Globus pallidus (tissue), 1 donor: ENCODE measurements at regions not wholly inside any gene's neighbourhood (a gene's known extent, or its start where the extent isn't known, plus 50 kb on each side); places are given as distances from the start of the nearest gene placed in this dataset.

ENCODE experiments used
- DNase-seq: peaks from one replicate; pipeline ENCODE4 v3.0.0-alpha.2; 2015; ENCODE audit warnings: low spot score

DNA sequence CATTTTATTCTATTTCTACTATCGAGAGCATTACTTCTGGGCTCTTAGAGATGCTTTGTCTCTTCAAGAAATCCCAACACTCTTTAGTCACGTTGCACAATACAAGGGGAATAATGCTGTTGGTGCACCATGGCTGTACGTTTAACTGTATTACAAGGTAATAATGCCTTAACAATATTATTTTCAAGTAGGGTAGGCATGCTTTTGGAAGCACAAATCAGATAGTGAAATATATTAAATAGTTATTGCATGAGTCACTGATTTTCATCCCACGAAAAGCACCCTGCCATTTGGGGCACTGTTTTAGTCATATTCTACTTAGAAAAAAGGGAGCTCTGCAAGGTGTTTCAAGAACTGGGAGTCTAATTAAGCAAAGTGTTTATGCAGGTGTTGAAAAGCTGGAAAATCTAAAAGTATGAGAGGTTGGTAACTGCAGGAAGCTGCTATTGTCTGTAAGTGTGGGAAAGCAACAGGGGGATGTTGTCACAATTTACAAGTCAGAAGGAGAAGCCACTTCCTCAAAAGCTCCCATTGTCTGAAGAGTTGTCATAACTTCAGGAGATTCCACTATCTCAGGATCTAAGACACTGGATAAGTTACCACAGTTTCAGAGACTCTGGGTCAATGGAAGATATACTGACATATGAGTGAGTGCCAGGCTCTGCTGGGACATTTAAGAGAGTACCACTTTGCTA is 218.2 kb downstream of the JRKL start:
- no peak for DNase-seq

DNA sequence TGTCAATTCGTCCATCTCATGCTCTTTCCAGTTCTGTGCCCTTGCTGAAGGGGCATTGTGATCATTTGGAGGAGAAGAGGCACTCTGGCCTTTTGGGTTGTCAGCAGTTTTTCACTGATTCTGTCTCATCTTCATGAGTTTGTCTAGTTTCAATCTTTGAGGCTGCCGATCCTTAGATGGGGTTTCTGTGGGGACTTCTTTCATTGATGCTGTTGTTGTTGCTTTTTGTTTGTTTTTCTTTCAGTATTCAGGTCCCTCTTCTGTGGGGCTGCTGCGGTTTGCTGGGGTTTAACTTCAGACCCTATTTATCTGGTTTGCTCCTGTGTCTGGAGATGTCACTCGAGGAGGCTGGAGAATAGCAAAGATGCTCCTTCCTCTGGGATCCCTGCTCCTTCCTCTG is 224.3 kb downstream of the JRKL start:
- DNase-seq, result no peak

DNA sequence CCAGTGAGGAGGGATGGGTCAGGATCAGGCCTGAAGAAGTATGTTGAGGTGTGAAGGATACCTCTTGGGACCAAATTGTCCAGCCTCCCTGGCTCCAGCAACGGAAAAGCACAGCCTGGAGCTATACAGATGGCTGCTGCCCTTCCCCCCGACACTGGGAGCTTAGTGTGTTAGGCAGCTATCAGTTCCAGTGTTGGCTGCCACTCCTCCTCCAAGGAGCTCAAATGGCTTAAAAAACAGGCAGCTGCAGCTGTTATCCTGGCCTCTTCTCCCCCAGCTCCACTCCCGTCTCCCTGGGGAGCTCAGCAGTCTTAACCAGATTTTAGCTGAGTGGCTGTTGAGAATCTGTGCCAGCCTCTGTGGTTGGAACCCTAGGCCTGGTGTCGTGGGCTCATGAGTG is 225.0 kb downstream of the JRKL start:
- no peak for DNase-seq

DNA sequence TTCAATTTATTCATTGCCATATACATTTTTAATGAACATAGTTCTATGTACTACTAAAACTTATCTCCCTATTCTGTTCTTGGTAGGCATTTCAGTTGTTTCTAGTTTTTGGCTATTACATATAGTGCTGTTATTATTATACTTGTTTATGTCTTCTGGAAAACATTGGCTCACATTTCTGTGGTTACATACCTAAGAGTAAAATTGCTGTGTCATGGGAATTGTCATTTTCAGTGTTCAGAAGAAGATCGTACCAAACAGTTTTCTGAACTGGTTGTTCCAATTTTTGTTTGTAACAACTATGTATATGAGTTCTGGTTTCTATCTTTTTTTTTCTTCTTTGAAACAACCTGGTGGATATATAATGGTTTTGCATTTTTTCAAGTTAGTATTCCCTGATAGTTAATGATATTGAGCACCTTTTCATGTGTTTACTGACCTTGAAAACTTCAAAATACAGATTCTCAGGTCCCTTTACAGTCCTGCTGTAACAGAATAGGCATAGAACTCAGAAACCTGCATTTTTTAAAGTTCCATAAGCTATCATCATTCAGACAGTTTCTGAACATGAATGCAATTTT is 230.7 kb downstream of the JRKL start:
- no peak for DNase-seq

- no peak for DNase-seq
Observed at GRCh38 chr11:96621161-96621560, 231.3 kb downstream of the JRKL start.

DNA sequence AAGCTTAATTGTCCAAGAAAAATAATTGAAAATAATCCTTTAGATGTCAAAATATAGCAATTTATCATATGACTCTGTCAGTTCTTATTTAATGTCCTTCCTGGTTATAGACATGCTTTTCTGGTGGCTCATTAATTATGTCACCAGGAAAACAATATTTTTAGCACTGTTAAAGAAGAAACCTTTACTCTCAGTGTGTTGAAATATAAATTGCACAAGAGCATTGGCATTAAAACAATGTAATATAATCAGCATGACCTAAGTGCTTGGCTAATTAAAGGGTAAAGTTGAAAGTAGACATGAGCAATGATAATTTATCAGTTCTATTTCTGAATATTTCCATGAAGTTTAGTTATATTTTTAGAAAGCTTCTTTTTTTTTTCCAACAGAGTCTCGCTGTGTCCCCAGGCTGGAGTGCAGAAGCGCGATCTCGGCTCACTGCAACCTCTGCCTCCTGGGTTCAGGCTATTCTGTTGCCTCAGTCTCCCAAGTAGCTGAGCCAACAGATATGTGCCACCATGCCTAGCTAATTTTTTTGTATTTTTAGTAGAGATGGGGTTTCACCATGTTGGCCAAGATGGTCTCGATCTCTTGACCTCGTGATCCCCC is 232.3 kb downstream of the JRKL start:
- no peak for DNase-seq

- no peak for DNase-seq
Observed at GRCh38 chr11:96624126-96624525, 234.3 kb downstream of the JRKL start.

GRCh38 chr11:96627376-96627775 is 237.6 kb downstream of the JRKL start:
- DNase-seq, result no peak

DNA sequence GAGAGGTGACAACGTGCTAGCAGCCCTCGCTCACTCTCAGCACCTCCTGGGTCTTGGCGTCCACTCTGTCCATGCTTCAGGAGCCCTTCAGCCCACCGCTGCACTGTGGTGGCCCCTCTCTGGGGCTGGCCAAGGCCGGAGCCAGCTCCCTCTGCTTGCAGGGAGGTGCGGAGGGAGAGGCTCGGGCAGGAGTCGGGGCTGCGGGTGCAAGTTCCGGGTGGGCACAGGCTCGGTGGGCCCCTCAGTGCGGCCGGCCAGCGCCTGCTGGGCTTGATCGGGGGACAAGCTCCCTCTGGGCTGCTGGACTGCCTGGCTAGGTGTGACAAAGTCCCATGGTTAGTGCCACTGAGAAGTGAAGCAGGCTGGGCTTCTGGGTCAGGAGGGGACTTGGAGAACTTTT is 245.8 kb downstream of the JRKL start:
- no peak for DNase-seq

DNA sequence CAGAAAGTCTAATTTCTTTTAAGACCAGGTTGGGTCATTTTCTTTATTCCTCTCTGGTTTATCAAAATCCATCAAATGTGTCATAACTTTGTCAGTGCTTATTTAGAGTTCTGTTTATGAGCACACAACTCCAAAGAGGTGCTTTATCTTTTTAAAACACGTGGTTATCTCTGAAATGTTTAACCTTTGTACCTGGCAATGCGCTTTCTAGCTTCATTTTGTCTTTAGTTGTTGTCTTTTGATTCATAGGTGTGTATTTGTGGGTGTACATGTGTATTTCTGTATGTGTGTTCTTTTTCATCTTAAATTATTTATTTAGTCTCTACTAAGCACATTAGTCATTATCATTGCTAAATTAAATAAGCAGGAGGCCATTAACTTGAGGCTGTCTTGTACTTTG is 251.4 kb downstream of the JRKL start:
- DNase-seq, result no peak

DNA sequence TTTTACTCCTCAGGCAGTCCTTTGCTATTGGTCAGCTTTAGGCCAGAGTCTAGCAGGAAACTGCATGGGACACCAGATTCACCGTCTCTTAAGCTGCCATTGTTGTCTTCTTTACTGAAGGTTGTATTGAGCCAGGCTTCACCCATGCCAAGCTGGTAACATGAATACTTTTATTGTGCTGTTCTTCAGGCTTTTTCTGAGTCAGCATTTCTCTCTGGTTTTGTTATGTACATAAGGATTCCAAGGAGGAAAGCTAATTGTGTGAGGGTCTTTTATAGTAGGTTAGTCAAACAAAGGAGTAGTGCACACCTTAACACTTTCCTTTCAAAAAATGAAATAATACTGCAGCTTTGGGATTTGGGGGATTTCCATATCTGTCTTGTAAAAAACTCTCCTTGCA is 252.8 kb downstream of the JRKL start:
- no peak for DNase-seq

GRCh38 chr11:96643173-96643572 is 253.4 kb downstream of the JRKL start:
- no peak for DNase-seq

DNA sequence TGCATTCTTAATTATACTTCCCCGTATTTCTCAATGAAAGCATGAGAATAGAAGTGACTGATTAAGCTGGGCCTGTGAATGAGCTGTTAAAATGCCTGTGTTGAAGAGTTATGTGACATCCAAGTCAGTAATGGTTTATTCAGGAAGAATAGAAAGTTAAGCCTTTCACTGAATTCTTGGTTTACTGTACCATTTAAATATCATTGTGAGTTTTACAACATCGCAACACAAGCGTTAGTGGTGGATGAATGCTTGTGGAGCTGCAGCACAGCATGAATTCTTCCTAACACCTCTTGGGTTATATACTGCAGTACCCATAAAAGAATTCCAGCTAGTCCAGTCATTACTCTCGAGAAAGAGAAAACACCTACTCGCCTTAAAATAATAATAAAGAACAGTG is 257.8 kb downstream of the JRKL start:
- no peak for DNase-seq

- DNase-seq, result no peak
Observed at GRCh38 chr11:96648991-96649390, 259.2 kb downstream of the JRKL start.

DNA sequence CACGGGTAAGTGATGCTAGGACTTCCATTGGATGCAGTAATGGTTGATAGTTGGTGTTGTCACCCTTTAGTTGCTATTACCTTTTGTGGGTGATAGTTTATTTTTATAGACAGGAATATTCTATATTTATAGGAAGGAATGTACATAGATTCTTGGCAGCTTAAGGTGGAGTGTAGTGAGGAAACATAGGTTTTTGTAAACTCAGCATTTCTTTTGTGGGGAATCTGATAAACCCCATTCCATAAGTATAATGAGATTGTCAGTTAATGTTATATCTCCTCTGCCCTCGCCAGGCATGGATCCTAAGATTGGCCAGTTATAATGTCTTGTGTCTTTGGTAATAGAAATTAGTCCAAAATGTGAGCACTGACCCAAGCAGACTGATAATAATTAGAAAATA is 262.7 kb downstream of the JRKL start:
- DNase-seq, result no peak

DNA sequence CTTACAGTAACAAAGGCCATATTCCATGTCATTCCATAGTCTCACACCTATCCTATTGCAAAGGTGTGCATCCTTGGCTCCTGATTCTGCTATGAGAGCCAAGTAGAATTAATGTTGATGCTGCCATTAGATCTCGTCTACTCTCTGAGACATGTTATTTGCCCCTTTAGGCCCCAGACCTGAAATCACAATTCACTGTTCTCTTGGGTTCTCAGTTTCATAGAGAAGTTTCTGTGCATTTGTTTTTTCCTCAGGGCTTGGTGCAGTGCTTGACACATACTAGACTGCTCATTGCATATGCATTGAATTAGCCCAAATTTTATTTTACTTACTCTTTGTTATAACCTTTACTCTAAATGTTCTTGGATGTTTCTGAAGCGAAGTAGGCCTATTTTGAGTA is 265.7 kb downstream of the JRKL start:
- no peak for DNase-seq

DNA sequence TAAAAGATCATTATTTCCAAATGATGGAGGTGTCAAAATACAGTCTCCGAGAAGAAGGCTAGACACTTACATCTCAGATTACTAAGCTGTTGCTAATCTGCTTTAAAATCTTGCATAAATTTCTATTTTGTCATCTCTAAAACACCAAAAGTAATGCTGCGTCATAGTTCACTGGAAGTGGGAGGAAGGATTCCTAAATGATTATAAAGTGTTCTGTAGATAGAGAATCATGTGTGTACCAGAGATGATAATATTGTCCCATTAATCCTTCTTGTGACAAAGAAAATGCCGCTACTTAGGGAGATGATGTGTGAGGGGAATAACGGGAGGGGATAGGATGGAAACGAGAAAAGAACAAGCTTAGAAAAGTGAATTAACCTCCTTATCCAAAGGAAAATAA is 268.6 kb downstream of the JRKL start:
- no peak for DNase-seq

DNA sequence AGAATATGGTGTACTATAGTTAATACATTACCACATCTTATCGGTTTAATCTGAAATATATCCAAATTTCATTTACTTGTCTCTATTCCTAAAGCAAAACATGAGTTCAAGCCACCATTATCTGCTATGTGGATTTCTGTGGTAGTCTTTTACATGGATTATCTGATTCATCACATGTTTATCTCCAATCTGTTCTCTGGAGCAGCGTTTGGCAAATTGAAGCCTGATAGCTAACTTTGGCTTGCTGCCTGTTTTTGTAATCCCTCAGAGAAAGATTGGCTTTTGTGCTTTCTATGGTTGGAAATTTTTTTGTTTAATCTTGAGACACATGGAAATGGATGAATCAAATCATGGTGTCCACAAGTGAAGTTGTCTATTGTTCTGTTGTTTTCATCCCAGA is 274.3 kb downstream of the JRKL start:
- no peak for DNase-seq

DNA sequence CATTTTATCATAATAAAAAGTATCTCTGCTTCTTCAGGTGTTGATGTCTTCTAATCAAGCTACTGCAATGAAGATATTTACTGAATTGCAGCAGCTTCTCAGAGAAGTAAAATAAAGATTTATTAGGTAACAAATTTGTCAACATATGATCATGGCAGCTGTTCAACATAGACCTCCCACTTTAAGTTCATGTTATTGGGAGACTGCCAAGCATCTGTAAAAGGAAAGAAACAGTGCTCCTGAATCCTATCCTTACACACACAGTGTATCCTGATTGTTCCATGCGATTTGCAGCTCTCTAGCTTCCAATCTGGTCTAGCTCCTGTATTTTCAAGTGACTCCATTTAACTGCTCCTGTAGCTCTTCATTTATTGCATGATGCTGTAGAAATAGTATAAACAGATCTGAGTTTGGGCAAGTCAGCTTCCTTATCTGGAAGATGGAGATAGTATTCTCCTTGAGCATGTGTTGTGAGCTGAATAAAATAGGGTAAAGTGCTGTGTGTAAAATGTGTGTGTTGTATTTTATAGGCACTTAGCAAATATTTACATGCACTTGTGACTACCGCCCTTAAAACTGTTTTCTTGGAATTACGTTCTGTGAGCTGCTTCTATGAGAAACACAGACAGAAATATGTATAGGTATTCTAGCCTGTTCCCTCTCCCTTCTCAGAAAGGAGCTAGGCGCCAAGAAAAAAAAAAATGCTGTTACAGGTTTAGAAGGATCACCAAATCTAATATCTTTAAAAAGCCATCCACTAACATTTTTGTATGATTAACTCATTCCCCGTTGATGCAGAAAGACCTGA is 290.6 kb downstream of the JRKL start:
- DNase-seq, result no peak

- no peak for DNase-seq
Observed at GRCh38 chr11:96681019-96681716, 291.4 kb downstream of the JRKL start.

GRCh38 chr11:96694338-96694737 is 304.5 kb downstream of the JRKL start:
- DNase-seq, result no peak

DNA sequence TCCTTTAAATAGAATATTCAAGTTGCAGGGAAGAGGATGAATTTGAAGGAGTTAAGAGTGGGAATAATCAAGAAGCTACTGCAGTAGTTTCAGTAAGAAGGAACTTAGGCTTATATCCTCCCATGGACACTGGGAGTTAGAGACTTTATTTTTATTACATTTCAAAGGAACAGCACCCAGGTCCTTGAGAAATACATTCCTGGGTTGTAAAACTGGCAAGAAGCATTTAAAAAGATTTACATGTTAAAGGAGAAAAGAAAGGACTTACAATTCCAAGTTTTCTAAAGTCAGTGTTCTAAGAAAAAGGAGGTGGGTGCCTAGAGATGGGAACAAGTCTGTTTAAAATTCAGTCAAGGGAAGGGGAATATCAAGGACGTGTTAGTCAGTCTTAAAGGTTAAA is 306.9 kb downstream of the JRKL start:
- no peak for DNase-seq
